ENCODE measurements at regions not wholly inside any gene's neighbourhood (a gene's known extent, or its start where the extent isn't known, plus 50 kb on each side); places are given as distances from the start of the nearest gene placed in this dataset.

DNA sequence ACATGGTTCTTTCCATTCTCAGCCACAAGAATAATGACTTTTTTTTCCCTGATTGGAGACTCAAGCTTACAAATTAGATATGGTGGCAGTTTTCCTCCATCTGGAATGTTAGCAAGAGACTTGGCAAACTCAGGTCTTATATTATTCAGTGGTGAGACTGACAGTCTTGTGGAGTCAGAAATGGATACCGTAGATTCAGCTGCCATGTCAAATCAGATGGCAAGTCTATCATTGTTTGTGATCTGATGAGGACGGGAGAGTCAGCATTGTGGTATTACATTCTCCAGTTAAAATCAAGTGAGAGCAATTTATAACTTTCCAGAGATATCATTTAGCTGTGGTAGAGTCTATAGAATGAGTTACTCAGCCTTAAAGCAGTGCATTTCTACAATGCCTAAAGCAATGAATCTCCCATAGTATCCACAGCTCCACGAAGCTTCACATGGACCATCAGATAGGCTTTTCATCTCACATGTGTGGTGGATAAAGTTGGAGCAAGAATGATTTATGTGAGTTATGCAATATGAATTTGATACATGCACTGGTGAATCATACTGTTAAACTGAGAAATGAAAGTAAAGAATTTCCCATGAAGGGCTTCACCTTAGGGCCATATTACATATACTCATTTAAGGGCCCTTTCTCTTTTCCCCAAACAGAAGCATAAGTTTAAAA is 430.6 kb downstream of the ZNF608 start:
- no peak for DNase-seq (ENCODE audit: low spot score)

DNA sequence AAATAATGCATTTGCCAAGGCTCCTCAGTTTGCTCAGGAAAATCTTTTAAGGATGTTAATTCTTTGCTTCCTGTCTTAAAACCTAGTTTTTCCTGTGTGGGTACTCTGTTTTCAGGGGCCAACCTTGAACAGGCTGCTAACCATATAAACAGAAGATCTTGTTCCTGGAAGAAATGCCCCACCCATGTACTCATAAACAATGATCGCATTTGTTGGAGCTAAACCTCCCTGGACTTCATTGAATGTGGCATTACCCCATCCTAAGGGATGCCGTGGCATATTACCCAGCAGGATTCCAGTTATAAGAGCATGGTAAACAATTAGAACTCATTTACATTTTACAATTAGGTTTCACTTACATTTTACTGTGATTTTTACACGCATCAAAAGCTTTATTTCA is 436.0 kb downstream of the ZNF608 start:
- no peak for DNase-seq (ENCODE audit: low spot score)

DNA sequence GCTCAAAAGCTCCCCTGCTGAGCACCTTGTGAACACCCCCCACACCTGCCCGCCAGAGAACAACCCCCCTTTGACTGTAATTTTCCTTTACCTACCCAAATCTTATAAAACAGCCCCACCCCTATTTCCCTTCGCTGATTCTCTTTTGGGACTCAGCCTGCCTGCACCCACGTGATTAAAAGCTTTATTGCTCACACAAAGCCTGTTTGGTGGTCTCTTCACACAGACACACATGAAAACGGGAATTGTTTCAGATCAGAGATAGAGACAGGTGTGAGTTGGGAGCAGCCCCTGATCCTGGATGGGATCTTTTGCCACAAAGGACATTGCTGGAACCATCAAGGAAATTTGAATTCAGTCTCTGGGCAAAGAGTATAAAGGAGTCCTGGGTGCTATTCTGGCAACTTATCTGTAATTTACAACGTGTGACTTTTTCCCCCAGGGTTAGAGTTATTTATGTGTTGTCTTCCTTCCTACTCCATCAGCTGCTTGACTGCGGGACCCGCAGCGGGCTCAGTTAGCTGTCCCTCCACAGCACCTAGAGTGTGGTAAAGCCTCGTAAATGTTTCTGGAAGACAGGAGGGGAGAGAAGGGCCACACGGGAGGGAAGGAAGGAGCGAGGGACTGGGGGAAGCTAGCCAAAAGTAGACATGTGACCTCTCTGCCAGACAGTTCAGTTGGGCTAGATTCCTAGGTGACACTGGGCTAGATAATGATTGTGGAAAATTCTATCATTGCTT is 437.0 kb downstream of the ZNF608 start:
- DNase-seq (ENCODE audit: low spot score): no peak

GRCh38 chr5:124303366-124303765 is 443.1 kb downstream of the ZNF608 start:
- no peak for DNase-seq (ENCODE audit: low spot score)

DNA sequence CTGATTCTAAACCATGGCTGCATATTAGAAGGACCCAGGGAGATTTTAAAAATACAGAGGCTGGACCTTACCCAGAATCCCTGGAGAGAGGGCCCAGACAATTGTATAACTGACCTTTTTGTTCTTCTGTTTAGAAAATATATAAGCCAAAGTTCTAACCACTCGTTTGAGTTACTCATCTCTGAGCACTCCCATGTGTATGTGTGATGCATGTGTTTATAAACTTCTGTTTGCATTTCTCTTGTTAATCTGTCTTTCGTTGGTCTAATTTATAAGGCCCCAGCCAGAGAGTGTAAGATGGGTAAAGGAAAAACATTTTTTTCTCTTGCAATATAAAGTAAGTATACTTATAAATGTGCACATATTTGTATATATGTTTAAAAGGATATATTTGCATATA is 443.9 kb downstream of the ZNF608 start:
- DNase-seq (ENCODE audit: low spot score): no peak

DNA sequence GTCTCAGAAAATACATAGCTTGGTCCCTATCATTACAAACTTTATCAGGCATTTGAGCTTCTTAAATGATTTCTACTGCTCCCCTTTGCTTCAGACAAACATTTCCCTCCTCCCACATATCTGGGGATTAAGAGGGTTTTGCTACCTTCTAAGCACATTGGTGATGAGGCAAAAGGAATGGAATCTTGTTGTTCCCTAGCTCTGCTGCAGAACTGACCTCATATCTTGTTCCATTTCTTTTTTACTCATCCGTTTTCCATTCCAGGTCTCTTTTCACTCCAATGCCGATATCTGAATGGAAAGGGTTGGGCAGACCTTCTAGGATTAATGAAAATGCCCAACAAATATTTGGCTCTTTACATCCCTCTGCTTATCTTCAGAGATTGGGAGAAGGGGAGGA is 444.6 kb downstream of the ZNF608 start:
- no peak for DNase-seq (ENCODE audit: low spot score)

DNA sequence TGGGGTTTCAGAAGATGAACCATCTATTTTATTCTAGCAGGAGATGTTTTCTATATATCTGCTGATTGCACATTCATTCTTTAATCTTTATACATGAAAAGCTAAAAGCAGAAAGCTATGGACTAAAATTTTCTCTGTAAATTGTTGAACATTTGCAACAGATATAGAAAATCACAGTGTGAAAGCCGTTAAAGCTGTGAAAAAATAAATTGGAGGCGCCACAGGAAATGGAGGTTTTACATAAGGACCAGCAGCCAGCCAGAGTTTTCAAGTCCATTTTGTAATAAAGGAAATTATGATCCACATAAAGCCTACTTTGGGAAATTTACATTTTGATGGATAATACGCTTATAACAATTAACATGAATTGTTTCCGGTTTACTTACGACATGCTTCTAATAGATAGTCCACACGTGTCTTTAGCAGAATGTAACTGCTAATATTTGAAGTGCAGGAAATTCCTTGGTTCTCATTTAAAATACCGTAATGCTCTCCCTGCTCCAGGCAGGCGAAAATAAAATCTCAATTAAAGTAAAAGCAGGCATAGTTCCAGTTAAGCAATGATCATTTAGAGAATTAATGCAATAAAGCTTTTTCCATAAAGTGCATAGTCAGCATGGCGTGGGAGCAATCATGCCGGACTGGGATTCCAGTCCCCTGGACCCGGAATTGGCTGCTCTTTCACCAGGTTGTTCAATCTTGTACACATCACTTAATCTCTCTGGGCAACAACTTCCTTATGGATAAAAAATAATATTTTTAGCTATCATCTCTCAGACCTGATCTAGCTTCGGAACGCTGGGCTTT is 445.4 kb downstream of the ZNF608 start:
- DNase-seq (ENCODE audit: low spot score): no peak

DNA sequence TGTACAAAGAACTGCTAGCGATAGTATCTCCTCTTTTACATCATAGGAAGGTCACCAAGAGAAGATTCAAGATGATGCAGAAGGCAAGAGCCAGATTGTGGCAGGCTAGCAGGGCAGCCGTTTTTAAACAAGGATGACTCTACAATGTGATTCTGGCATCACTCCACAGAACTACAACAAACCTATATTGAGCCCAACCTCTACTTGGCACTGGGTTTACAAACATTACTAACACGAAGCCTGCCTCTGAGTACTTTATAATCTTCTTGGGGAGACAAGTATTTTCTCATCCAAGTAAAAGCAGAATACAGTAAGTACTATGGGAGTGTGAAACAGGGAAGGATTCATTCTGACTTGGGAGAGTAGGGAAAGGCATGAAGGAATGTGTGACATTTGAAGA is 448.6 kb downstream of the ZNF608 start:
- no peak for DNase-seq (ENCODE audit: low spot score)

GRCh38 chr5:124292322-124292855 is 454.1 kb downstream of the ZNF608 start:
- DNase-seq (ENCODE audit: low spot score): no peak

- peak; percentile 63 for DNase-seq (ENCODE audit: low spot score)
Measured at GRCh38 chr5:124289641-124290311, 456.7 kb downstream of the ZNF608 start.

DNA sequence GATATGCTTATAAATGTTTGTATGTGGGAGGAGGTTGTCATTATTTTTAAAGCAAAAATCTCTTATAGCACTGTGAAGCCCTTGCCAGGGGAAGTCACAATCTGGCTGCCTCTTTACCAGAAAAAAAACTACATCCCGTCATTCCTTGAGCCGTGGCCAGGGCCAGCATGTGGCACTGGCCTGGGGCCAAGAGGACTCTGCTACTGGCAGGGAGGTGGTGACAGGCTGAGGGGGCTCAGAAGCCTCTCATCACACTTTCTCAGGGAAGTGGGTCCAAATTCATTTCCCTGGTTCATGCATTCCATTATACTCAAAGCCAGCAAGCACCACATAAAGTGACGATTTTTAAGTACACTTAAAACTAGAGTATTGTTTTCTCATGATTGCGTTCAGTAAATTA is 457.3 kb downstream of the ZNF608 start:
- peak; percentile 76 for DNase-seq (ENCODE audit: low spot score)

DNA sequence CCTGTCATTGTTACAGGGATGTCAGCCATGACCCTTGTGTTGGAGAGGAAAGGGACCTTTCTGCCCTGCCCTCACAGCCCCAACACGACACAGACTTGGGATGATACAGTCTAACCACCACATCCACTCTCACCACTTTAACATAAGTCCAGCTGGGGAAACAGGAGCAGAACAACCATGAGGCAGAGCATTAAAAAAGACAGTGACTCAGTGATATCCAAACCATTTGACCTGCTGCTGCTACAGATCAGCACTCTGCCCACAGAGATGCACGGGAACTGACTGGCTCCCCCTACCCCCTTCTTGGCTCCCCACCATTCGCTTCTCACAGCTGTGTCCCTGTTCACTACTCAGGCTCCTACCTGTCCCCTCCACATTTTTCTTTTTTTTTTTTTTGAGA is 458.6 kb downstream of the ZNF608 start:
- no peak for DNase-seq (ENCODE audit: low spot score)

DNA sequence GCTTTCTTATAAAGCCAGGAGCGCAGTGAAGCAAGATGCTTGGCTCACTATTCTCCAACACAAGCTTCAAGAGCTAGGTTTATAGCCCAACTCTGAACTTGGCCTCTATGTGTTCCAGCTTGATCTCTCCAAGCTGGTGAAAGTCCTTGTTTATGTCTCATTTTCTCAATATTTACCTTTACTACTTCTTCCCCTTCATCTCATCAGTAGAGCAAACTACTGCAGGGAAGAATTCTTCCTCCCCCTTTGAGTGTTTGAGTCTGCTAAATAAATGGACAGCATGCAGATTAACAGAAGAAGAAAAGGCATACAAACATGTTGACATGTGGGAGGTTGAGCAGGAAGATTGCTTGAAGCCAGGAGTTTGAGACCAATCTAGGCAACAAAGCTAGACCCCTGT is 460.7 kb downstream of the ZNF608 start:
- no peak for DNase-seq (ENCODE audit: low spot score)

DNA sequence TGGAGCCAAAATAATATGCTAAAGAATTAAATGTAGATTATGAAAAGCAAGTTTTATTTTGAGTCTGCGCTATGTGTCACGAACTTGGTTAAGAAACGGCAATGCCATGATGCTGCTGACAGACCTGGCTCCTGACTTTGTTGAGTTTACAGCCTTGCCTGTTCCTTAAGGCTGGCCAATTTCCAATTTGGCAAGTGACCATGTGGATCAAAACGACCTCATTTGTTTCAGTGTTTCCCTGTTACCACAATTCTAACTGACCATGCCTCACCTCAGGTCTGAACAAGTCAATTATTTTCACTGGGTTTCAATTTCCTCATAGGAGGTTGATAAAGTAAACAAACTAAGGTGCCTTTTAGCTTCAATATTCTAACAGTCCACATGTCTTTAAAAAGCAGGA is 461.4 kb downstream of the ZNF608 start:
- no peak for DNase-seq (ENCODE audit: low spot score)

GRCh38 chr5:124283031-124283430 is 463.4 kb downstream of the ZNF608 start:
- no peak for DNase-seq (ENCODE audit: low spot score)

GRCh38 chr5:124280079-124280478 is 466.4 kb downstream of the ZNF608 start:
- DNase-seq (ENCODE audit: low spot score): no peak

DNA sequence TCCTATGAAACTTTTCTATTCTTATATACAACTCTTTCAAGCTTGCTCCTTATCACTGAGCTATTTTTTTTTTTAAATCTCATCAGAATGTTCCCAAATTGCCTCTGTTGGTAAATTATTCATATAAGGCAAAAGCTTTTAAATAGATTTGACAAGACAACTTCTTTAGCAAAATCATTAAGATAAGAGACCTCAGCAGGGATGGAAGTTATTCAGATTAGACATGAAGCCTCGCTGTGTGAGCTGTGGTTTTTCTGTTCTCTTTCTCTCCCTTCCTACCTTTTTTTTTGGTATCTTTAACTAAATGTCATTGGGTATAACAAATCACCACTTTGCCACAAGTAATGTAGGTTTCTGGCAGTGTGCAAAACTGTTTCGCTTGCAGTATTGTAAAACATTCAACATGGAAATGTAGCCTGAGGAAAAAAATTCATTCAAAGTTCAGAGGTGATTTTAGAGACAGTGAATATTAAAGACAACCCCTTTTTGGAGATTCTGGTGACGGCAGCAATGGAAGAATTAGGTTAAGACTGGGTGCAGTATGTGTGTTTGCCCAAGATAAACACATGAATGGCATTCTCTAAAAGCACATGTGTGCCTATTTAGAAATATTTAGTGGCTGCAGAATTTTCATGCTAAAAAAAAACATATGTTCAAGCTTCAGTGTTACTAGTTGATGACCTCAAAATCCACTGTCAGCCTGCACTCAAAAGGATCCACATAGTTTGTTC is 467.1 kb downstream of the ZNF608 start:
- DNase-seq (ENCODE audit: low spot score): no peak

DNA sequence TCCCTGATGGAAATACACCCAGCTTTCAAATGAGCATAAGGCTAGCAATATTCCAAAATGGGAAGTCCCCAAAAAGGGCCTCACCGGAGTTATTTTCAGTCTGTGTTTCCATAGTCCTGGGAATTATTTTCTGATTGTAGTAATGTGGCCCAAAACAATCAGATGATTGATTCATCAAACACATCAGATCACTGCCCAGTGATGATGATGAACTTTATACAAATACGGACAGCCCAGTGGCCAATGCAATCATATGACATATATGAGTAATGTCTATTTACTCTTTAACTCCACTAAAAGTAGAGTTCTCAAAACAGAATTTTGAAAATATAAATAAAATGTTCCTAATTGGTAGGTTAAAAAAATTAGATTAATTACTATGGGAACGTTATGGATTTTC is 467.8 kb downstream of the ZNF608 start:
- no peak for DNase-seq (ENCODE audit: low spot score)

DNA sequence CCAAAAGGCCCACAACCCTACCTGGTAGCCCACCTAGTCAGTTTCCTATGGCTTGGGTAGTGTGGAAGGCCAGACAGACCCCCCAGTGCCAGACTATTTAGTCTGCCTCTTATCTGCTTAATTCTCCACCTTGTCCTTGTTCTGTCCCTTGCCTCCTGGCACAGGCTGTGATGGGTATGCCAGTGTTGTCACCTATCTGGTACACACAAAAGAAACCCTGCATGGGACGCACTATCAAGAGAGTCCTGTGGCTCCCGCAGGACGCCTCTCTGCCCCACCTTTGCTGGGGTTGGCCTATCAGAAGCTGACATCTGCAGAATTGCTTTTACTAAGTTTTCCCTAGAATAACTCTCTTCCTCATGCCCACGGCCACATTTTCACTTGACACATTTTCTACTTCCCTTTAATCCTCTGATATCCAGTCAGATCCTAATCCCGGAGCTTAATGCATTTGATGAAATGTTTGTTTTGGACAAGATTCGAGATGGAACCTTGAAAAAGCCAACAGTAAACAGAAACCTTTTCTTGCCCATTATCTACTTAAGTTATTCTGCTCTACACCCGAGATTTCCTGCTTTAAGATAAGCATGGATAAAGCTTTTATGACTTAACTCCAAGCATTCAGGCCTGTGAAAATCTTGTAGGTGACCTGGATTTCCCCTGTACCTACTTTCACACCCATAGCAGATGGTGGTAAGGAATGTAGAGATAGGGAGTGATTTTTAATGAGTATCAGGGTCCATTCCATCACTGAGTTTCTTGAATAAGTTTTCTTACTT is 468.5 kb downstream of the ZNF608 start:
- DNase-seq (ENCODE audit: low spot score): no peak

GRCh38 chr5:124276166-124276565 is 470.3 kb downstream of the ZNF608 start:
- no peak for DNase-seq (ENCODE audit: low spot score)

- no peak for DNase-seq (ENCODE audit: low spot score)
Measured at GRCh38 chr5:124274949-124275348, 471.5 kb downstream of the ZNF608 start.

Data from cerebellar cortex (tissue), 1 donor.